ENCODE measurements at regions not wholly inside any gene's neighbourhood (a gene's known extent, or its start where the extent isn't known, plus 50 kb on each side); places are given as distances from the start of the nearest gene placed in this dataset.
"Not testable (repeated sequence)": the region's sequence is repeated elsewhere in the genome, so short reads cannot be mapped to it uniquely, and the experiment has no call there.

DNA sequence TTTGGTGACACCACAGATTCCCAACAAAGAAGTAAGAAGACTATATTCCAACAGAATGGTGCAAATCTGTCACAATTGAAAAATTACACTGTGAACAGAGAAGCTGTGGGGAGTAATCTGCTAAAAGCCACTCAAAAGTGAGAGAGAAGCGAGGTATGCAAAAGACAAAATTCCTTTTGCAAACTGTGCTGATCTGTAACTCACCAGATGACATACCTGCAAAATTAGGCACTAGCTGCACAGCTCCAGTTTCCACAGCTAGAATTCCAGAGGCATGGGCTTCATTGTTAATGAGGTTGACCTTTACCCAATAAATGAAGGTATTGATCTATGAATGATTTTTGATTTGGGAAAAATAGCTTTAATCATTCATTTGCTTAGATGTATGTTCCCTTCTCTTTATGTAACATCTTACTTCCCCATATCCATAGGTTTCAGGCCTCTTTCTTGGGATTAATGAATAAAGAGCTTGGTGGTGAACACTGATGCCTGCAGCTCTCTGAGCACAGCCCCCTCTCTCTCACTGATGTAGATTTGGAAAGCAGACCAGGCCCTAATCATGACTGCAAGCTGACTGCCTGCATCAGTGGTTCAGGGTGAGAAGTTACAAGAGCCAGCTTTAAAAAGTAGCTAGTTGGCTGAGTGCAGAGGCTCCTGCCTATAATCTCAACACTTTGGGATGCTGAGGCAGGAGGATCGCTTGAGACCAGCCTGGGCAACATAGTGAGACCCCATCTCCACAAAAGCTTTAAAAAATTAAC, 85.2 kb downstream of the LACC1 start:
- H3K4me1 Mint-ChIP-seq = peaks cover 26 to 30% of the 10 kb centered on the region in 2 donors
- Histone ChIP-seq H3K36me3 (ENCODE audit: control insufficient read depth, insufficient read depth, low read length) (no peaks in the 10 kb centered on the region), H3K4me1 (ENCODE audit: control insufficient read depth, insufficient read depth, low read length) (peaks cover 7% of the 10 kb centered on the region), H3K27me3 (ENCODE audit: control insufficient read depth, insufficient read depth, low read length) (no peaks in the 10 kb centered on the region), H3K4me3 (ENCODE audit: low read length) (no peak overlapping the region), H3K27ac (ENCODE audit: low read length) (no peak overlapping the region), H3K9me3 (ENCODE audit: control insufficient read depth, insufficient read depth, low read length) (no peaks in the 10 kb centered on the region)
- DNase-seq (no peak), ATAC-seq (no peak)
- no peaks in the 10 kb centered on the region for H3K36me3 Mint-ChIP-seq
- no peaks in the 10 kb centered on the region for H3K9me3 Mint-ChIP-seq
- 93% methylated on average over 2 of the region's 2 CpGs for WGBS (ENCODE audit: insufficient coverage)
- peak overlapping the region in 1 of 2 donors; percentile 72 for H3K27ac Mint-ChIP-seq
- TF ChIP-seq, protein P1, sequence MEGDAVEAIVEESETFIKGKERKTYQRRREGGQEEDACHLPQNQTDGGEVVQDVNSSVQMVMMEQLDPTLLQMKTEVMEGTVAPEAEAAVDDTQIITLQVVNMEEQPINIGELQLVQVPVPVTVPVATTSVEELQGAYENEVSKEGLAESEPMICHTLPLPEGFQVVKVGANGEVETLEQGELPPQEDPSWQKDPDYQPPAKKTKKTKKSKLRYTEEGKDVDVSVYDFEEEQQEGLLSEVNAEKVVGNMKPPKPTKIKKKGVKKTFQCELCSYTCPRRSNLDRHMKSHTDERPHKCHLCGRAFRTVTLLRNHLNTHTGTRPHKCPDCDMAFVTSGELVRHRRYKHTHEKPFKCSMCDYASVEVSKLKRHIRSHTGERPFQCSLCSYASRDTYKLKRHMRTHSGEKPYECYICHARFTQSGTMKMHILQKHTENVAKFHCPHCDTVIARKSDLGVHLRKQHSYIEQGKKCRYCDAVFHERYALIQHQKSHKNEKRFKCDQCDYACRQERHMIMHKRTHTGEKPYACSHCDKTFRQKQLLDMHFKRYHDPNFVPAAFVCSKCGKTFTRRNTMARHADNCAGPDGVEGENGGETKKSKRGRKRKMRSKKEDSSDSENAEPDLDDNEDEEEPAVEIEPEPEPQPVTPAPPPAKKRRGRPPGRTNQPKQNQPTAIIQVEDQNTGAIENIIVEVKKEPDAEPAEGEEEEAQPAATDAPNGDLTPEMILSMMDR (IDR thresholded peaks at IDR 0.05) = no peak
- intact Hi-C loops (cut with micrococcal nuclease) = loop anchor here (5.0 kb wide), 1 partner anchor 58 kb away; no protein-coding TSS in a partner anchor
- no peaks in the 10 kb centered on the region for H3K27me3 Mint-ChIP-seq (ENCODE audit: low read depth in 2 of 2)
- H3K4me3 Mint-ChIP-seq = no peak overlapping the region

DNA sequence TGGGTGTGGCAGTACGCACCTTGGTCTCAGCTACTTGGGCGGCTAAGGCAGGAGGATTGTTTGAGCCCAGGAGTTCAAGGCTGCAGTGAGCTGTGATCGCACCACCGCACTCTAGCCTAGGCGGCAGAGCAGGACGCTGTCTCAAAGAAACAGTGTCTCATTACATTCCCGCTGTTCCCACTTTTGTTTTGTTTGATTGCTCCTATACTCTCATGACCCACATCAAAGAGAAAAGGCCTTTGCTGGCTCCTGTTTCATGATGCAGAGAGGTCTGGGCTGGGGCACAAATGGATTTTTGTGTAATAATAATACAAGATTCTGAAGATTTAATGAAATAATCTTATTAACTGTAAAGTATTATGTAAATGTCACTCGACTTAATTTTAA, 85.7 kb downstream of the LACC1 start:
- Histone ChIP-seq H3K27ac (ENCODE audit: low read length) (no peak overlapping the region), H3K4me1 (ENCODE audit: control insufficient read depth, insufficient read depth, low read length) (peaks cover 7% of the 10 kb centered on the region), H3K9me3 (ENCODE audit: control insufficient read depth, insufficient read depth, low read length) (no peaks in the 10 kb centered on the region), H3K4me3 (ENCODE audit: low read length) (no peak overlapping the region), H3K36me3 (ENCODE audit: control insufficient read depth, insufficient read depth, low read length) (no peaks in the 10 kb centered on the region), H3K27me3 (ENCODE audit: control insufficient read depth, insufficient read depth, low read length) (no peaks in the 10 kb centered on the region)
- Mint-ChIP-seq H3K4me3 (no peak overlapping the region), H3K4me1 (peaks cover 26 to 30% of the 10 kb centered on the region in 2 donors), H3K27ac (no peak overlapping the region), H3K27me3 (ENCODE audit: low read depth in 2 of 2) (no peaks in the 10 kb centered on the region), H3K36me3 (no peaks in the 10 kb centered on the region), H3K9me3 (no peaks in the 10 kb centered on the region)
- TF ChIP-seq, protein P1 (IDR thresholded peaks at IDR 0.05) = no peak
- 95% methylated on average over 8 of the region's 8 CpGs for WGBS (ENCODE audit: insufficient coverage)
- no peak for DNase-seq
- no peak for ATAC-seq
- intact Hi-C loops (cut with micrococcal nuclease) = no loop called here

DNA sequence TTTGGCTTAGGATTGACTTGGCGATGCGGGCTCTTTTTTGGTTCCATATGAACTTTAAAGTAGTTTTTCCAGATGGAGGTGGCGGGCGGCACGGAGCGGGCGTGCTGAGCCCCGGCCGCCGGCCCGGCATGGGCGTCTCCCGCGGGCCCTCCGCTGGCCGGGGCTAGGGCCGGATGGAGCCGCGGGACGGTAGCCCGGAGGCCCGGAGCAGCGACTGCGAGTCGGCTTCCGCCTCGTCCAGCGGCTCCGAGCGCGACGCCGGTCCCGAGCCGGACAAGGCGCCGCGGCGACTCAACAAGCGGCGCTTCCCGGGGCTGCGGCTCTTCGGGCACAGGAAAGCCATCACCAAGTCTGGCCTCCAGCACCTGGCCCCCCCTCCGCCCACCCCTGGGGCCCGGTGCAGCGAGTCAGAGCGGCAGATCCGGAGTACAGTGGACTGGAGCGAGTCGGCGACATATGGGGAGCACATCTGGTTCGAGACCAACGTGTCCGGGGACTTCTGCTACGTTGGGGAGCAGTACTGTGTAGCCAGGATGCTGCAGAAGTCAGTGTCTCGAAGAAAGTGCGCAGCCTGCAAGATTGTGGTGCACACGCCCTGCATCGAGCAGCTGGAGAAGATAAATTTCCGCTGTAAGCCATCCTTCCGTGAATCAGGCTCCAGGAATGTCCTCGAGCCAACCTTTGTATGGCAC, 88.7 kb downstream of the LACC1 start:
- H3K4me1 Mint-ChIP-seq = peaks cover 18 to 19% of the 10 kb centered on the region in 2 donors
- H3K27ac Mint-ChIP-seq; H3K4me3 Mint-ChIP-seq; H3K9me3 Mint-ChIP-seq; H3K27me3 Mint-ChIP-seq (ENCODE audit: low read depth in 2 of 2); H3K4me3 ChIP-seq (ENCODE audit: low read length); H3K27ac ChIP-seq (ENCODE audit: low read length); H3K36me3 ChIP-seq (ENCODE audit: control insufficient read depth, insufficient read depth, low read length); intact Hi-C loops (cut with micrococcal nuclease); H3K36me3 Mint-ChIP-seq; H3K9me3 ChIP-seq (ENCODE audit: control insufficient read depth, insufficient read depth, low read length); ATAC-seq; H3K27me3 ChIP-seq (ENCODE audit: control insufficient read depth, insufficient read depth, low read length); H3K4me1 ChIP-seq (ENCODE audit: control insufficient read depth, insufficient read depth, low read length); DNase-seq: not testable (repeated sequence)
- 89% methylated on average over 62 of the region's 63 CpGs for WGBS (ENCODE audit: insufficient coverage)

DNA sequence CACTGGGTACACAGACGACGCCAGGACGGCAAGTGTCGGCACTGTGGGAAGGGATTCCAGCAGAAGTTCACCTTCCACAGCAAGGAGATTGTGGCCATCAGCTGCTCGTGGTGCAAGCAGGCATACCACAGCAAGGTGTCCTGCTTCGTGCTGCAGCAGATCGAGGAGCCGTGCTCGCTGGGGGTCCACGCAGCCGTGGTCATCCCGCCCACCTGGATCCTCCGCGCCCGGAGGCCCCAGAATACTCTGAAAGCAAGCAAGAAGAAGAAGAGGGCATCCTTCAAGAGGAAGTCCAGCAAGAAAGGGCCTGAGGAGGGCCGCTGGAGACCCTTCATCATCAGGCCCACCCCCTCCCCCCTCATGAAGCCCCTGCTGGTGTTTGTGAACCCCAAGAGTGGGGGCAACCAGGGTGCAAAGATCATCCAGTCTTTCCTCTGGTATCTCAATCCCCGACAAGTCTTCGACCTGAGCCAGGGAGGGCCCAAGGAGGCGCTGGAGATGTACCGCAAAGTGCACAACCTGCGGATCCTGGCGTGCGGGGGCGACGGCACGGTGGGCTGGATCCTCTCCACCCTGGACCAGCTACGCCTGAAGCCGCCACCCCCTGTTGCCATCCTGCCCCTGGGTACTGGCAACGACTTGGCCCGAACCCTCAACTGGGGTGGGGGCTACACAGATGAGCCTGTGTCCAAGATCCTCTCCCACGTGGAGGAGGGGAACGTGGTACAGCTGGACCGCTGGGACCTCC, 89.4 kb downstream of the LACC1 start:
- H3K27ac Mint-ChIP-seq; H3K4me3 ChIP-seq (ENCODE audit: low read length); H3K27me3 ChIP-seq (ENCODE audit: control insufficient read depth, insufficient read depth, low read length); H3K36me3 ChIP-seq (ENCODE audit: control insufficient read depth, insufficient read depth, low read length); H3K27ac ChIP-seq (ENCODE audit: low read length); H3K4me1 ChIP-seq (ENCODE audit: control insufficient read depth, insufficient read depth, low read length); H3K27me3 Mint-ChIP-seq (ENCODE audit: low read depth in 2 of 2); DNase-seq; H3K4me3 Mint-ChIP-seq; H3K36me3 Mint-ChIP-seq; ATAC-seq; intact Hi-C loops (cut with micrococcal nuclease); H3K9me3 Mint-ChIP-seq; H3K9me3 ChIP-seq (ENCODE audit: control insufficient read depth, insufficient read depth, low read length): not testable (repeated sequence)
- 90% methylated on average over 33 of the region's 33 CpGs for WGBS (ENCODE audit: insufficient coverage)
- H3K4me1 Mint-ChIP-seq = peaks cover 11 to 12% of the 10 kb centered on the region in 2 donors

DNA sequence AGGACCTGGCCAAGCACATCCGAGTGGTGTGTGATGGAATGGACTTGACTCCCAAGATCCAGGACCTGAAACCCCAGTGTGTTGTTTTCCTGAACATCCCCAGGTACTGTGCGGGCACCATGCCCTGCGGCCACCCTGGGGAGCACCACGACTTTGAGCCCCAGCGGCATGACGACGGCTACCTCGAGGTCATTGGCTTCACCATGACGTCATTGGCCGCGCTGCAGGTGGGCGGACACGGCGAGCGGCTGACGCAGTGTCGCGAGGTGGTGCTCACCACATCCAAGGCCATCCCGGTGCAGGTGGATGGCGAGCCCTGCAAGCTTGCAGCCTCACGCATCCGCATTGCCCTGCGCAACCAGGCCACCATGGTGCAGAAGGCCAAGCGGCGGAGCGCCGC, 90.2 kb downstream of the LACC1 start:
- ATAC-seq; intact Hi-C loops (cut with micrococcal nuclease); H3K9me3 Mint-ChIP-seq; H3K4me1 Mint-ChIP-seq; H3K9me3 ChIP-seq (ENCODE audit: control insufficient read depth, insufficient read depth, low read length); H3K4me3 Mint-ChIP-seq; H3K4me3 ChIP-seq (ENCODE audit: low read length); H3K36me3 ChIP-seq (ENCODE audit: control insufficient read depth, insufficient read depth, low read length); H3K4me1 ChIP-seq (ENCODE audit: control insufficient read depth, insufficient read depth, low read length); H3K36me3 Mint-ChIP-seq; H3K27me3 ChIP-seq (ENCODE audit: control insufficient read depth, insufficient read depth, low read length); H3K27me3 Mint-ChIP-seq (ENCODE audit: low read depth in 2 of 2); H3K27ac Mint-ChIP-seq; DNase-seq; H3K27ac ChIP-seq (ENCODE audit: low read length): not testable (repeated sequence)
- WGBS (ENCODE audit: insufficient coverage) = 93% methylated on average over 25 of the region's 27 CpGs

DNA sequence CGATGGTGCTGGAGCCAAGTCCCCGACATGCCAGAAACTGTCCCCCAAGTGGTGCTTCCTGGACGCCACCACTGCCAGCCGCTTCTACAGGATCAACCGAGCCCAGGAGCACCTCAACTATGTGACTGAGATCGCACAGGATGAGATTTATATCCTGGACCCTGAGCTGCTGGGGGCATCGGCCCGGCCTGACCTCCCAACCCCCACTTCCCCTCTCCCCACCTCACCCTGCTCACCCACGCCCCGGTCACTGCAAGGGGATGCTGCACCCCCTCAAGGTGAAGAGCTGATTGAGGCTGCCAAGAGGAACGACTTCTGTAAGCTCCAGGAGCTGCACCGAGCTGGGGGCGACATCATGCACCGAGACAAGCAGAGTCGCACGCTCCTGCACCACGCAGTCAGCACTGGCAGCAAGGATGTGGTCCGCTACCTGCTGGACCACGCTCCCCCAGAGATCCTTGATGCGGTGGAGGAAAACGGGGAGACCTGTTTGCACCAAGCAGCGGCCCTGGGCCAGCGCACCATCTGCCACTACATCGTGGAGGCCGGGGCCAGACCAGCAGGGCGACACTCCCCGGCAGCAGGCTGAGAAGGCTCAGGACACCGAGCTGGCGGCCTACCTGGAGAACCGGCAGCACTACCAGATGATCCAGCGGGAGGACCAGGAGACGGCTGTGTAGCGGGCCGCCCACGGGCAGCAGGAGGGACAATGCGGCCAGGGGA, 91.0 kb downstream of the LACC1 start:
- H3K27me3 ChIP-seq (ENCODE audit: control insufficient read depth, insufficient read depth, low read length); H3K36me3 ChIP-seq (ENCODE audit: control insufficient read depth, insufficient read depth, low read length); H3K27me3 Mint-ChIP-seq (ENCODE audit: low read depth in 2 of 2); H3K4me1 ChIP-seq (ENCODE audit: control insufficient read depth, insufficient read depth, low read length); H3K9me3 Mint-ChIP-seq; H3K4me3 ChIP-seq (ENCODE audit: low read length); H3K36me3 Mint-ChIP-seq; H3K27ac Mint-ChIP-seq; intact Hi-C loops (cut with micrococcal nuclease); ATAC-seq; H3K27ac ChIP-seq (ENCODE audit: low read length); DNase-seq; H3K4me3 Mint-ChIP-seq; H3K4me1 Mint-ChIP-seq; H3K9me3 ChIP-seq (ENCODE audit: control insufficient read depth, insufficient read depth, low read length): not testable (repeated sequence)
- 96% methylated on average over 30 of the region's 36 CpGs for WGBS (ENCODE audit: insufficient coverage)
